BE2C (cell line): ENCODE measurements at regions not wholly inside any gene's neighbourhood (a gene's known extent, or its start where the extent isn't known, plus 50 kb on each side); places are given as distances from the start of the nearest gene placed in this dataset.
"Not testable (repeated sequence)": the region's sequence is repeated elsewhere in the genome, so short reads cannot be mapped to it uniquely, and the experiment has no call there.

Source experiments
- DNase-seq: peaks from one replicate; pipeline ENCODE4 v3.0.0-alpha.2; 2020
- H3K27me3 ChIP-seq: fragments of 250-450 bp; sonication (Bioruptor Pico); 2 replicates; pipeline ENCODE4 v1.5.1; 2020; ENCODE audit warnings: mild to moderate bottlenecking
- H3K36me3 ChIP-seq: fragments of 250-450 bp; sonication (Bioruptor Pico); 2 replicates; pipeline ENCODE4 v1.5.1; 2020; ENCODE audit warnings: mild to moderate bottlenecking
- H3K4me1 ChIP-seq: fragments of 250-450 bp; sonication (Bioruptor Pico); 2 replicates; pipeline ENCODE4 v1.5.1; 2020
- H3K4me3 ChIP-seq: 2 replicates; pipeline ENCODE4 v1.5.1; 2011; ENCODE audit warnings: low read depth, low read length
- H3K9me3 ChIP-seq: fragments of 250-450 bp; sonication (Bioruptor Pico); 2 replicates; pipeline ENCODE4 v1.5.1; 2020
- TF ChIP-seq, protein P1 (sequence below): IDR thresholded peaks from 2 replicates; pipeline ENCODE4 v1.5.1; 2012; ENCODE audit warnings: mild to moderate bottlenecking, low read depth, low read length

DNA sequence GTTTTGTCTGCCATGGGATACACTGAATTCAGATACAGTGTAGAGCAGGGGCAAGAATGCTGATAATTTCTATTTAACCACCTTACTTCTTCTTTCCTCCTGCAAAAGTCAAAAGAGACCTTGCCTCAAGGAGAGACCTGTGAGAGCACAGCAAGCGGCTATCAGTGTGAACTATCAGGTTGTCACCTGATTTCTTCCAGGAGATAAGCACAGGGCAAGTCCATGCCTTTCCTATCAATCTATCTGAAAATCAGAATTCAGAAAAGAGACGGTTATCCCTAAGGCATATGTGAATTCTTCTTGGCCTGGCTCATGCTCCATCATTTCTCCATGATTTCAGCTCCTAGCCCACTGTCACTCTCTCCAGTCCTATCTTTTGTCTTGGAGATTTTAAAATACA lies 128.9 kb upstream of the CCND2 start:
- Histone ChIP-seq H3K4me1 (no peaks in the 10 kb centered on the region), H3K36me3 (no peaks in the 10 kb centered on the region), H3K9me3 (no peaks in the 10 kb centered on the region), H3K27me3 (no peaks in the 10 kb centered on the region), H3K4me3 (no peak overlapping the region)
- no peak for DNase-seq
- TF ChIP-seq, protein P1, sequence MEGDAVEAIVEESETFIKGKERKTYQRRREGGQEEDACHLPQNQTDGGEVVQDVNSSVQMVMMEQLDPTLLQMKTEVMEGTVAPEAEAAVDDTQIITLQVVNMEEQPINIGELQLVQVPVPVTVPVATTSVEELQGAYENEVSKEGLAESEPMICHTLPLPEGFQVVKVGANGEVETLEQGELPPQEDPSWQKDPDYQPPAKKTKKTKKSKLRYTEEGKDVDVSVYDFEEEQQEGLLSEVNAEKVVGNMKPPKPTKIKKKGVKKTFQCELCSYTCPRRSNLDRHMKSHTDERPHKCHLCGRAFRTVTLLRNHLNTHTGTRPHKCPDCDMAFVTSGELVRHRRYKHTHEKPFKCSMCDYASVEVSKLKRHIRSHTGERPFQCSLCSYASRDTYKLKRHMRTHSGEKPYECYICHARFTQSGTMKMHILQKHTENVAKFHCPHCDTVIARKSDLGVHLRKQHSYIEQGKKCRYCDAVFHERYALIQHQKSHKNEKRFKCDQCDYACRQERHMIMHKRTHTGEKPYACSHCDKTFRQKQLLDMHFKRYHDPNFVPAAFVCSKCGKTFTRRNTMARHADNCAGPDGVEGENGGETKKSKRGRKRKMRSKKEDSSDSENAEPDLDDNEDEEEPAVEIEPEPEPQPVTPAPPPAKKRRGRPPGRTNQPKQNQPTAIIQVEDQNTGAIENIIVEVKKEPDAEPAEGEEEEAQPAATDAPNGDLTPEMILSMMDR, result no peak

DNA sequence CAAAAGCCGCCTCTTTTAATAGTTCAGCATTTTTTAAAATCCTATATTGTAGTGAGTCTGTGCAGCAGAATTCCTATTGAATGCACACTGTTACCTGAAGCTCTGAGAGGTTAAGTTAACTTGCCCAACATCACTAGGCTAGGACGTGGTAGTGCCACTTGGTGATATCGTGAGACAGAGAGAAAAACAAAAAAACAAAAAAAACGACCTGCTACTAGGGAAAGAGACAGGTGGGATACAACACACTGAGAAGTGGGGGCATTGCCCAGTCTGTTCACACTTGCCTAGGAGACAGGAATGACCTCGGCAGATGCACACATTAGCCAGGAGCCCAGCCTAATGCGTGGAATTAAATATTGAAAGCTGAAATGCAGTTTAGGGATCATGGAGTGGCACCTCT lies 129.7 kb upstream of the CCND2 start:
- no peak for DNase-seq
- H3K4me1 ChIP-seq, result no peaks in the 10 kb centered on the region

DNA sequence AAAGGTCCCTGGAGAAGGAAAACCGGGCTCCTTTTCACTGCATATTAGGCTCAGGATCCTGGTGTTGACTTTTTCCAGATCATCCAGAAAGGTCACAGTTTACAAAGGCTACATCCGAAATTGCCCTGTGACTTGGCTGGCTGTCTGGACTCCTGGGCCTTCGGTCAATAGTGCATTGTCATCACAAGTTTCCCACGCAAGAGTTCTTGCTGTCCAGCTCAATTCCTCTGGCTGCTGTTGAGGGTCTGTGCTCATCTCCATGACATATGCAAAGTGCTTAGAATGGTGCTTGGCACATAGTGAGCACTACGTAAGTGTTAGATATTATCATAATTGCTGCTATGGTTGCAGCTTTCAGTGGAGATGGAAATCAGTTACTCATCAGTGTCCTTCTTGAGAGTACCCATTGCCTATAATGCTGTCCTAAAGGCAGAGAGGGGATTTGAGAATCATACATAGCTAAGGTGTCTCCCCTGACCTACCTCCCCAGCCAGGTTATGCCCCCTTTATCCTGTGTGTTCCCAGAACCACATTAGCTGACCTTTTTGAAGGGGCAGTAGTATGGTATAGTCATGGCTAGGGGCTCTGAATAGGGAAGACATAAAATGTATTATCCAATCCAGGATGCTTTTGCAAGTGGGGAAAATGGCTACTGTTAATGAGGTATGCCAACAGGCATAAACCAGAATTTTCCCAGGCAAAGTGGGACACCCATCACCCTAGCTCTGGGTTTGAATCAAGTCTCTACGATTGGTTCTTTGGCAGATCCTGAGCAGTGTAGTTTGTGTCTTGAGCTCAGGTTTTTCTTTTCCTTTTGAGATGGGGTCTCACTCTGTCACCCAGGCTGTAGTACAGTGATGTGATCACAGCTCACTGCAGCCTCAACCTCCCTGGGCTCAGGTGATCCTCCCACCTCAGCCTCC lies 132.0 kb upstream of the CCND2 start:
- H3K9me3 ChIP-seq, result no peaks in the 10 kb centered on the region
- no peaks in the 10 kb centered on the region for H3K36me3 ChIP-seq
- H3K27me3 ChIP-seq, result no peaks in the 10 kb centered on the region
- no peak overlapping the region for H3K4me3 ChIP-seq
- DNase-seq, result no peak
- H3K4me1 ChIP-seq, result no peaks in the 10 kb centered on the region
- TF ChIP-seq, protein P1, result no peak

More for the DNA sequence above, 129.7 kb upstream of the CCND2 start:
- Histone ChIP-seq H3K27me3 (no peaks in the 10 kb centered on the region), H3K36me3 (no peaks in the 10 kb centered on the region), H3K9me3 (no peaks in the 10 kb centered on the region), H3K4me3 (no peak overlapping the region)
- TF ChIP-seq, protein P1, result no peak

DNA sequence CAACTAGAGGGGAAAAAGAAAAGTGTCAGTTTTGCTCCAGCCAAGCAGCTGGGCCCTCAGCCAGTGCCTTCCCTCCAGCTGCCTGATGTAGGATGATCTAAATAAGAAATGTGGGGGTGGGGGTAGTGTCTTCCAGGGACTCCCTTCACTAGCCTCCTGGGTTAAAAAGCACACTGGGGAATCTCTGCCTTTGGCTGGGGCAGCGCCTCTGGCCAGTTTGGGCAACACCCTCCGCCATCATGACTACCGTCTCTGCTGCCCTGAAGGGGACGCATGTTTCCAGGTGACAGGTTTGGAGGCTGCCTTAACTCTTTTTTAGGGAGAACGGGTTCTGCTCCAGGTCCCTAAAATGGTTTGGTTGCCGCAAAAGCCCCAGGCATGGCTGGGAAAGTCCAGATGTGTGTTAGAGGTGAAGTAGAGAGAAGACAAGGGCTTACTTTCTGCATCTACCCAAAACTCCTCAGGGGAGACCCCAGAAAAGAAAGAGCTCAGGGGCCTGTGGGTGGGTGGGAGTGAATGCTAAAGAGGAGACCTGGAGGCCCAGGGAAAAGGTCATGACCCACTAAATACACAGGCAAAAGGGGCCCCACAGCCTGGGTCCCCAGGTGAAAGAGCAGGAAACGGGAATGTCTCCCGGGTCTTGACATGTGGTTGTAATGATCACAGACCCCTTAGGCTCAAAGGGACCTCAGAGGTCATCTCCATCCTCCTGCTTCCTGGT lies 132.8 kb upstream of the CCND2 start:
- DNase-seq, result no peak
- Histone ChIP-seq H3K36me3 (no peaks in the 10 kb centered on the region), H3K4me3 (no peak overlapping the region), H3K4me1 (no peaks in the 10 kb centered on the region), H3K27me3 (no peaks in the 10 kb centered on the region), H3K9me3 (no peaks in the 10 kb centered on the region)
- TF ChIP-seq, protein P1, result no peak

DNA sequence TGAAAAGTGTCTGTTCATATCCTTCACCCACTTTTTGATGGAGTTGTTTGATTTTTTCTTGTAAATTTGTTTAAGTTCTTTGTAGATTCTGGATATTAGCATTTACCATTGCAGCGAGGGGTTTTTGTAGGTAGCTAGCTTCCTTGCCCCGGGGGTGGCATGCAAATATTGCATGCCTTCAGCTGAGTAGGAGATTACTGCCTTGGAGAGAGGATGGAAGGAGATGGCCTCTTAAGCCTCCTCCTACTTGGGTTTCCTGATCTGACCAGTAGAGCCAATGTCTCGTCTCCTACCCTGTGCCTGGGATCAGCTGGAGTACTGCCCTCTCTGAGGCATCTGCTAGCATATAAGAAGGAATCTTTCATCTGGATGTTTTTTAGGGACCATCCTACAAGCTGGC lies 134.4 kb upstream of the CCND2 start:
- no peak for DNase-seq
- TF ChIP-seq, protein P1, result no peak
- Histone ChIP-seq H3K4me1 (no peaks in the 10 kb centered on the region), H3K36me3 (no peaks in the 10 kb centered on the region), H3K9me3 (no peaks in the 10 kb centered on the region), H3K27me3 (no peaks in the 10 kb centered on the region; the same call in 1 of the 2 replicates), H3K4me3 (no peak overlapping the region)

DNA sequence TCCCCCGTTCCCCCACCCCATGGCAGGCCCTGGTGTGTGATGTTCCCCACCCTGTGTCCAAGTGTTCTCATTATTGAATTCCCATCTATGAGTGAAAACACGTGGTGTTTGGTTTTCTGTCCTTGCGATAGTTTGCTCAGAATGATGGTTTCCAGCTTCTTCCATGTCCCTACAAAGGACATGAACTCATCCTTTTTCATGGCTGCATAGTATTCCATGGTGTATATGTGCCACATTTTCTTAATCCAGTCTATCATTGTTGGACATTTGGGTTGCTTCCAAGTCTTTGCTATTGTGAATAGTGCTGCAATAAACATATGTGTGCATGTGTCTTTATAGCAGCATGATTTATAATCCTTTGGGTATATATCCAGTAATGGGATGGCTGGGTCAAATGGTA lies 135.0 kb upstream of the CCND2 start:
- DNase-seq, H3K27me3 ChIP-seq, H3K4me3 ChIP-seq, H3K4me1 ChIP-seq, H3K36me3 ChIP-seq, H3K9me3 ChIP-seq: not testable (repeated sequence)
